Lower leg skin (tissue), 4 donors: ENCODE measurements at regions not wholly inside any gene's neighbourhood (a gene's known extent, or its start where the extent isn't known, plus 50 kb on each side); places are given as distances from the start of the nearest gene placed in this dataset.

ENCODE experiments used
- DNase-seq, 2 donors: peaks; one replicate each; pipeline ENCODE4 v3.0.0-alpha.2; 2019; ENCODE audit warnings: low spot score in 2 of 2
- H3K4me3 ChIP-seq: fragments of 200-600 bp; sonication (generic); 2 replicates; pipeline ENCODE4 v1.5.1; 2017; ENCODE audit warnings: mild to moderate bottlenecking, low read depth; ENCODE audit not compliant: poor library complexity, severe bottlenecking
- CTCF ChIP-seq, 3 donors: fragments of 450-650 bp; IDR thresholded peaks; one replicate each; pipeline ENCODE4 v1.5.1; 2016; ENCODE audit warnings: antibody characterized with exemption in 3 of 3, mild to moderate bottlenecking in 3 of 3, moderate library complexity in 2 of 3
- POLR2A ChIP-seq, 2 donors: fragments of 450-650 bp; IDR thresholded peaks; one replicate each; pipeline ENCODE4 v1.6.1; 2016 to 2017; ENCODE audit warnings: antibody characterized with exemption in 2 of 2, mild to moderate bottlenecking in 1 of 2, moderate library complexity in 1 of 2
- WGBS, 2 donors: methylation state at CpG; one replicate each; pipeline ENCODE4 v1.1.5; 2018; 5-methylcytosine and 5-hydroxymethylcytosine counted together
- intact Hi-C: fragments of 100-400 bp; cut with DNase I; formaldehyde crosslinking; loops from one replicate; pipeline ENCODE4 v1.15.0; 2023; ENCODE audit warnings: low total_unique reads

DNA sequence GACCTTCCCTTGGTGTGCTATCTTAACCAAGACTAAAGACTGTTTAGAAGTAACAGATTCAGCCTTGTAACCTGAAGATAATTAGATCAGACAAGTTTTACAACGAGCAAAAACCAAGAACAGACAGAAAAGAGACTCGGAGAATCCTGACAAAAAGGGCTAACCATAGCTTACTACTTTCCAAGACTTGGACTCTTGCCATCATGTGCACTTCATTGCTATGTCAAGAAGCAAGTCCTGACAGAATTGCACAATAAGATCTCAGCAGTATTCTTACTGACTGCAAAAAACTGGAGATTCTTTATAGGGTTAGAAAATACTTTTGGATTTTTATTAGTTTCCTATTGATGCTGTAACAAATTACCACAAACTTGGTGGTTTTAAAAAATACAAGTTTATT, 1539.0 kb upstream of the NUDT12 start:
- no peak overlapping the region for H3K4me3 ChIP-seq
- intact Hi-C loops = no loop called here
- TF ChIP-seq POLR2A (IDR thresholded peaks at IDR 0.05) (no peak), CTCF (IDR thresholded peaks at IDR 0.05) (no peak)
- WGBS, 2 donors = 23% methylated on average over 2 of the region's 2 CpGs
- no peak for DNase-seq

DNA sequence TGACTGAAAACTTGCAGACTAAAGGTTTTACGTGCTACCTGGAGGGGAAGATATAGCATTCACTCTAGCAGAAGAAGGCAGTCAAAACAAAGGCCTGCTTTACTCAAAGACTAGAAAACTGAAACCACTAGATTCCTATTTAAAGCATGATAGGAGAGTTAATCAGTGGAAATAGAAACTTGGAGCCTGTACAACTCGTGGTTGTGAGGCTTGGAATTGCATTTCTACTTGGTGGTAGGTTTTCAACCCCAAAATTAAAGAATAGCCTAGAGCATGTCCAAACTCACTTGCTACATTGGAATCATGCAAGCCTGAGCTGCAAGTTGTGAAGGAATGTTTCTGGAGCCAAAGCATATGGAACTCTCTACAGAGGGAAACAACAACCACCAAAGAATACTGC, 1526.4 kb upstream of the NUDT12 start:
- no peak overlapping the region for H3K4me3 ChIP-seq
- DNase-seq = no peak
- WGBS, 2 donors = 67 to 68% methylated on average over 2 of the region's 2 CpGs
- intact Hi-C loops = no loop called here
- TF ChIP-seq CTCF (IDR thresholded peaks at IDR 0.05) (no peak), POLR2A (IDR thresholded peaks at IDR 0.05) (no peak)

DNA sequence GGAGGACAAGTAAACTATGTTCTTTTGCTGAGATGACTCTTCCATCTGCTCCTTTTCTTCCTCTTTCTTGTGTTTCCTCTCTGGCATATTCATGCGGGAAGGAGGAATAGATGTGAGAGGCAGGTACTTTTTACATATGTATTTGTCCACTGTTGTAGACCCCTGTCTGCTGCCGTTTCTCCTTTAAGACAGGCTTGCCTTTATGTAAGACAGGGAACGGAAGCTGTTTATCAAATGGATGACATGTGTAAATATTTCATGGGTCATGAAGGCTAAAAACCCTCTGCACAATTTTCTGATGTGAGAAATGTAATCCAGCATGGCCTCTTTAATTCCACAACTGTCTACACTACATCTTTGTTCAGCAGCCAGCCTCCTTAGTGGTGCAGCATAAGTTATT, 1525.5 kb upstream of the NUDT12 start:
- TF ChIP-seq CTCF (IDR thresholded peaks at IDR 0.05) (no peak), POLR2A (IDR thresholded peaks at IDR 0.05) (no peak)
- 68 to 69% methylated on average over 3 of the region's 3 CpGs for WGBS, 2 donors
- H3K4me3 ChIP-seq = no peak overlapping the region
- no peak for DNase-seq
- intact Hi-C loops = no loop called here

DNA sequence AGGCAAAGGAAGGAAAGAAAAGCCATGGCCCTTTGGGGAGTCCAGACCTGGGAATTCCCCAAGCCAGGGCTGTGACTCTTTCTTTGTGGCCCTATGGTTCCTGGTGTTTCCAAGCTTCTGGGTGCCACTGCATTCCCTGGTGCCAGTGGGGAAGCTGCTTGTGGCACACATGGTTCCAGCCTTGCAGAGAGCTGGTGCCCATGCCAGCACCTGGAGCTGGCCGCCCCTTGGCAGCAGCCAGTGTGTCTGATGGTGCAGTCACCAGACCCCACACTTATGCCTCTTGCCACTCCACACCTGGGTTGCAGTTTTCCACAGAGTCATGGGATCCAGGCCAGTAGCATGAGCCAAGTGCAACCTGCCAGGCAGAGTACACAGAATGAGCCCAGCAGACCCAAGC, 1495.3 kb upstream of the NUDT12 start:
- H3K4me3 ChIP-seq = no peak overlapping the region
- WGBS, 2 donors = 78 to 100% methylated on average over 1 of the region's 1 CpG
- intact Hi-C loops = no loop called here
- TF ChIP-seq CTCF (IDR thresholded peaks at IDR 0.05) (no peak), POLR2A (IDR thresholded peaks at IDR 0.05) (no peak)
- no peak for DNase-seq

GRCh38 chr5:105057001-105057436, 1494.4 kb upstream of the NUDT12 start:
- H3K4me3 ChIP-seq = no peak overlapping the region
- DNase-seq = no peak
- intact Hi-C loops = no loop called here
- 86 to 93% methylated on average over 3 of the region's 3 CpGs for WGBS, 2 donors
- TF ChIP-seq CTCF (IDR thresholded peaks at IDR 0.05) (no peak), POLR2A (IDR thresholded peaks at IDR 0.05) (no peak)

DNA sequence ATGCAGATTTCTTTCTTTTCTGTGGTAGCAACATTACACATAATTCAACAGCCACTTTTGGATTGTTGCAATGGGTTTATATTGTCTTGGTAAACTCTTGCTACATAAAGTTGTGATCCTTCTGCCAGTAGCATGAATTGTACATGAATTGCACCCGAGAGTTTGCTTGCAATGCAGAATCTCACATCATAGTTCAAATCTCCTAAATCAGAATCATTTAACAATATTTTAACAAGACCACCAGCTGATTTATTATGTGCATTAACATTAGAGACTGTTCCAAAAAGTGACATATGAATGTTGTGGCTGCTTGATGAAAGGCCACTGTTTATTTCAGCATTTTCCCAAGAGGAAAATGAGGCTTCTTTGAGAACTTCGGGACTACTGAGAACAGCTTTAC, 1491.8 kb upstream of the NUDT12 start:
- DNase-seq = no peak
- no peak for TF ChIP-seq CTCF (IDR thresholded peaks at IDR 0.05)
- TF ChIP-seq POLR2A (IDR thresholded peaks at IDR 0.05) = no peak
- H3K4me3 ChIP-seq = no peak overlapping the region
- WGBS, 2 donors = 62 to 65% methylated on average over 2 of the region's 2 CpGs
- intact Hi-C loops = no loop called here
